Prostate gland (tissue), 2 donors: ENCODE measurements at regions not wholly inside any gene's neighbourhood (a gene's known extent, or its start where the extent isn't known, plus 50 kb on each side); places are given as distances from the start of the nearest gene placed in this dataset.
"Not testable (repeated sequence)": the region's sequence is repeated elsewhere in the genome, so short reads cannot be mapped to it uniquely, and the experiment has no call there.

Source experiments
- DNase-seq: peaks from one replicate; pipeline ENCODE4 v3.0.0-alpha.2; 2019; ENCODE audit warnings: low spot score
- H3K27ac ChIP-seq, 2 donors: fragments of 200-600 bp; sonication (generic); 2 replicates each; pipeline ENCODE4 v1.5.1; 2017 to 2019
- H3K27me3 ChIP-seq: fragments of 200-600 bp; sonication (generic); replicated peaks from 2 replicates; pipeline ENCODE4 v1.5.1; 2019; ENCODE audit not compliant: insufficient read depth
- H3K36me3 ChIP-seq, 2 donors: fragments of 200-600 bp; sonication (generic); 1 replicate in 1 of 2; 2 replicates in 1 of 2; pipeline versions ENCODE4 v1.5.1 to v1.8.1; 2017 to 2019
- H3K4me1 ChIP-seq: fragments of 200-600 bp; sonication (generic); replicated peaks from 2 replicates; pipeline ENCODE4 v1.5.1; 2019
- H3K4me3 ChIP-seq, 2 donors: fragments of 200-600 bp; sonication (generic); 2 replicates each; pipeline ENCODE4 v1.5.1; 2017 to 2019
- H3K9me3 ChIP-seq: fragments of 200-600 bp; sonication (generic); 2 replicates; pipeline ENCODE4 v1.5.1; 2017
- CTCF ChIP-seq, 4 experiments: fragments of 200-600 bp in 2 of 4; fragments of 450-650 bp in 2 of 4; sonication (generic) in 2 of 4; IDR thresholded peaks; 1 replicate in 3 of 4; 2 replicates in 1 of 4; pipeline ENCODE4 v1.5.1; 2016 to 2019; ENCODE audit warnings: antibody characterized with exemption in 4 of 4, mild to moderate bottlenecking in 2 of 4, moderate library complexity in 2 of 4
- POLR2A ChIP-seq: fragments of 450-650 bp; IDR thresholded peaks from one replicate; pipeline ENCODE4 v1.6.1; 2016; ENCODE audit warnings: antibody characterized with exemption, mild to moderate bottlenecking
- POLR2AphosphoS5 ChIP-seq: sonication (generic); formaldehyde crosslinking; IDR thresholded peaks from one replicate; pipeline ENCODE4 v1.6.1; 2017; ENCODE audit warnings: antibody characterized with exemption
- WGBS: methylation state at CpG from one replicate; pipeline ENCODE4 v1.1.5; 2018; 5-methylcytosine and 5-hydroxymethylcytosine counted together
- intact Hi-C: fragments of 100-400 bp; cut with DNase I; formaldehyde crosslinking; loops from one replicate; pipeline ENCODE4 v1.14.2; 2022

GRCh38 chr4:19191979-19192650 lies 1059.6 kb upstream of the SLIT2 start:
- intact Hi-C loops: no loop called here
- Histone ChIP-seq H3K36me3 (no peaks in the 10 kb centered on the region), H3K27ac (no peak overlapping the region), H3K4me3 (no peak overlapping the region), H3K27me3 (no peaks in the 10 kb centered on the region), H3K4me1 (no peaks in the 10 kb centered on the region), H3K9me3 (no peaks in the 10 kb centered on the region)
- DNase-seq: no peak
- no peak for TF ChIP-seq POLR2AphosphoS5
- no peak for TF ChIP-seq POLR2A
- no peak for TF ChIP-seq CTCF (IDR thresholded peaks at IDR 0.05)
- WGBS: 50% methylated on average over 1 of the region's 1 CpG

- TF ChIP-seq POLR2AphosphoS5: no peak
- no peak for TF ChIP-seq CTCF (IDR thresholded peaks at IDR 0.05)
- no peak for TF ChIP-seq POLR2A
- intact Hi-C loops: no loop called here
- no peak for DNase-seq
- H3K4me3 ChIP-seq: no peak overlapping the region
- no peaks in the 10 kb centered on the region for H3K27me3 ChIP-seq
- WGBS: 58% methylated on average over 3 of the region's 3 CpGs
- H3K4me1 ChIP-seq: no peaks in the 10 kb centered on the region
- H3K9me3 ChIP-seq: no peaks in the 10 kb centered on the region
- H3K36me3 ChIP-seq: no peaks in the 10 kb centered on the region
- H3K27ac ChIP-seq: no peak overlapping the region
Observed at GRCh38 chr4:19187691-19188090, 1064.0 kb upstream of the SLIT2 start.

- H3K27me3 ChIP-seq: no peaks in the 10 kb centered on the region
- no peaks in the 10 kb centered on the region for H3K36me3 ChIP-seq
- no peak for DNase-seq
- WGBS: 41% methylated on average over 2 of the region's 2 CpGs
- H3K4me1 ChIP-seq: no peaks in the 10 kb centered on the region
- H3K9me3 ChIP-seq: no peaks in the 10 kb centered on the region
- TF ChIP-seq POLR2AphosphoS5 (no peak), CTCF (IDR thresholded peaks at IDR 0.05) (no peak)
- H3K27ac ChIP-seq: no peak overlapping the region
- H3K4me3 ChIP-seq: no peak overlapping the region
- intact Hi-C loops: no loop called here
Observed at GRCh38 chr4:19187096-19187495, 1064.6 kb upstream of the SLIT2 start.

- H3K27ac ChIP-seq, H3K4me3 ChIP-seq, DNase-seq, intact Hi-C loops, H3K4me1 ChIP-seq, H3K9me3 ChIP-seq, H3K27me3 ChIP-seq, H3K36me3 ChIP-seq: not testable (repeated sequence)
Observed at GRCh38 chr4:19181631-19182030, 1070.1 kb upstream of the SLIT2 start.

- H3K36me3 ChIP-seq: no peaks in the 10 kb centered on the region
- H3K27me3 ChIP-seq: no peaks in the 10 kb centered on the region
- TF ChIP-seq POLR2A (no peak), POLR2AphosphoS5 (no peak)
- intact Hi-C loops: no loop called here
- no peaks in the 10 kb centered on the region for H3K9me3 ChIP-seq
- no peaks in the 10 kb centered on the region for H3K4me1 ChIP-seq
- 81% methylated on average over 2 of the region's 2 CpGs for WGBS
- DNase-seq: no peak
- H3K4me3 ChIP-seq: no peak overlapping the region
- no peak overlapping the region for H3K27ac ChIP-seq
Observed at GRCh38 chr4:19178835-19179234, 1072.9 kb upstream of the SLIT2 start.

GRCh38 chr4:19177616-19178015 lies 1074.1 kb upstream of the SLIT2 start:
- H3K27me3 ChIP-seq: no peaks in the 10 kb centered on the region
- H3K36me3 ChIP-seq: no peaks in the 10 kb centered on the region
- H3K4me1 ChIP-seq: no peaks in the 10 kb centered on the region
- intact Hi-C loops: no loop called here
- H3K9me3 ChIP-seq: no peaks in the 10 kb centered on the region
- DNase-seq: no peak
- no peak overlapping the region for H3K27ac ChIP-seq
- no peak overlapping the region for H3K4me3 ChIP-seq
- 91% methylated on average over 4 of the region's 4 CpGs for WGBS
- TF ChIP-seq CTCF (IDR thresholded peaks at IDR 0.05): no peak
- TF ChIP-seq POLR2A: no peak
- TF ChIP-seq POLR2AphosphoS5: no peak
